ENCODE measurements at regions not wholly inside any gene's neighbourhood (a gene's known extent, or its start where the extent isn't known, plus 50 kb on each side); places are given as distances from the start of the nearest gene placed in this dataset.

DNA sequence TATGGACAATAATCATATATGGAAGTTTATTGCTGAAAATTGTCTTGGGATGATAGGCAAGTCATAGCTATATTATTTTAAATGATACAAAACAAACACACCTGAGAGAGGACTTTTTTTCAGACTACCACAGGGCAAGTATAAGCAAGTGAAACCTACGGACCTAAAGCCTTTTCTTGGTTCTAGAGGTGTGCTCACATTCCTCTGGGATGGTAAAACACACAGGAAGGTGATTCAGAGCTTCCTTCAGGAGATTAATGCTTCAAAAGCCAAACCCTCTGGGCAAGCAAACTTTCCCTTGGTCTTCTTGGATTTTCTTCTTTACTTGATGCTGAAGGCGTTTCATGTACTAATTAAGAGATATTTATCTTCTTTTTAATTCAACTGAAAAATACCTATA is 60.1 kb upstream of the ACSL4 start:
- TF ChIP-seq, protein P1, sequence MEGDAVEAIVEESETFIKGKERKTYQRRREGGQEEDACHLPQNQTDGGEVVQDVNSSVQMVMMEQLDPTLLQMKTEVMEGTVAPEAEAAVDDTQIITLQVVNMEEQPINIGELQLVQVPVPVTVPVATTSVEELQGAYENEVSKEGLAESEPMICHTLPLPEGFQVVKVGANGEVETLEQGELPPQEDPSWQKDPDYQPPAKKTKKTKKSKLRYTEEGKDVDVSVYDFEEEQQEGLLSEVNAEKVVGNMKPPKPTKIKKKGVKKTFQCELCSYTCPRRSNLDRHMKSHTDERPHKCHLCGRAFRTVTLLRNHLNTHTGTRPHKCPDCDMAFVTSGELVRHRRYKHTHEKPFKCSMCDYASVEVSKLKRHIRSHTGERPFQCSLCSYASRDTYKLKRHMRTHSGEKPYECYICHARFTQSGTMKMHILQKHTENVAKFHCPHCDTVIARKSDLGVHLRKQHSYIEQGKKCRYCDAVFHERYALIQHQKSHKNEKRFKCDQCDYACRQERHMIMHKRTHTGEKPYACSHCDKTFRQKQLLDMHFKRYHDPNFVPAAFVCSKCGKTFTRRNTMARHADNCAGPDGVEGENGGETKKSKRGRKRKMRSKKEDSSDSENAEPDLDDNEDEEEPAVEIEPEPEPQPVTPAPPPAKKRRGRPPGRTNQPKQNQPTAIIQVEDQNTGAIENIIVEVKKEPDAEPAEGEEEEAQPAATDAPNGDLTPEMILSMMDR (IDR thresholded peaks at IDR 0.05), result no peak
- no peak for TF ChIP-seq POLR2A (IDR thresholded peaks at IDR 0.05)
